GM21423 (cell line): ENCODE measurements at regions not wholly inside any gene's neighbourhood (a gene's known extent, or its start where the extent isn't known, plus 50 kb on each side); places are given as distances from the start of the nearest gene placed in this dataset.
A peak's percentile ranks its signal among the peaks of the same experiment; 100 is the strongest.
"Not testable (repeated sequence)": the region's sequence is repeated elsewhere in the genome, so short reads cannot be mapped to it uniquely, and the experiment has no call there.

ENCODE experiments used
- ATAC-seq: cut with Tn5 transposase; IDR thresholded peaks from one replicate; pipeline ENCODE4 v1.9.1; 2021; ENCODE audit warnings: mild to moderate bottlenecking, moderate library complexity; ENCODE audit not compliant: unreplicated experiment

DNA sequence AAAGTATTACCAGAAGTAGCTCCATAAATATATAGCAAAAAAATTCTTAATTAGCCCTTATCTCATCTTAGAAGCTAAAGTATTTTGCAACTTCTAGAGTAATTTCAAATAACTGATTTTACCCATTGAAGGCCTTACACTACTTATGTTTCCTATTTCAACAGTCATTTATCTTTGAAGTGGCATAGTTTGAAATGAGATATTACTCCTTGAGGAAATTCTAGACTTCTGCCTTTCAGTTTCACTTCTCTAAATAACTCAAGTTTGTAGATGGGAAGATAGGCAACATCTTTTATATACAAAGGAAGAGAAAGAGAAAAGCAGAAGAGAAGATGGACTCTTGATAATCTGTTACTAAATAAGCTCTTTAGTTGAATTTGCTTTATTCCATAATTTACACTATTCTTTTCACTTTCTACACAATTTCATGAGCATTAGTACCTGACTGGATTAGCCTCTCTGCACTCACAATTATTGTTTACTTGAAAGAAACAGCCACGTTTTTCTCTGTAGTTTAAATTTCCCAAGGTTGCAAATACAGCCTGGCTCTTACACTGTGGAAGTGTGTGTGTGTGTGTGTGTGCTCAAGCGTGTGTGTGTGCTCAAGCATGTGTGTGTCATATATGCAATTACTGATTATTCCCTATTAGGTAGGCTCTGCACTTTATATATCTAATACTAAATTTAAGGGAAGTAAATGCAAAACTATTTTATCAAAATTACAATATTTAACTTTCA is 60.6 kb upstream of the EMB start:
- ATAC-seq, result peak; percentile 97

DNA sequence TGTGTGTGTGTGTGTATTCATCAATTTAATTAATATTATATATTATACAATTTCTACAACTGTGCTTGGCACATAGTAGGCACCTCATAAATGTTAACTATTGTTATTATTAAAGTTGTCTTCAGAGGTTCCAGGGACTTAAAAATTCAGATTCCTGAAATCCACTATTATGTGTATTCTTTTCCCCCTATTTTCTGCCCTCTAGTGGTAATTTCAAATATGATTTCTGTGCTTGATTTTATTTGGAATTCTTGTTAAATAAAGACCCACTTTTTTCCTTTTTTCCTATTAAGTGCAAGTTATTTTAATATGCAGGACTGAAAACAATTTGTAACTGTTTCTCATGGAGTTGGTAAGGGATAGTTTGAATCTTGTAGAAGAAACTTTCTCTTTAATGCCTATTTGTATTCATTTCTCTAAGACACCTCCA is 72.0 kb upstream of the EMB start:
- ATAC-seq, result not testable (repeated sequence)

GRCh38 chr5:50521060-50521459 is 80.0 kb upstream of the EMB start:
- ATAC-seq, result not testable (repeated sequence)

DNA sequence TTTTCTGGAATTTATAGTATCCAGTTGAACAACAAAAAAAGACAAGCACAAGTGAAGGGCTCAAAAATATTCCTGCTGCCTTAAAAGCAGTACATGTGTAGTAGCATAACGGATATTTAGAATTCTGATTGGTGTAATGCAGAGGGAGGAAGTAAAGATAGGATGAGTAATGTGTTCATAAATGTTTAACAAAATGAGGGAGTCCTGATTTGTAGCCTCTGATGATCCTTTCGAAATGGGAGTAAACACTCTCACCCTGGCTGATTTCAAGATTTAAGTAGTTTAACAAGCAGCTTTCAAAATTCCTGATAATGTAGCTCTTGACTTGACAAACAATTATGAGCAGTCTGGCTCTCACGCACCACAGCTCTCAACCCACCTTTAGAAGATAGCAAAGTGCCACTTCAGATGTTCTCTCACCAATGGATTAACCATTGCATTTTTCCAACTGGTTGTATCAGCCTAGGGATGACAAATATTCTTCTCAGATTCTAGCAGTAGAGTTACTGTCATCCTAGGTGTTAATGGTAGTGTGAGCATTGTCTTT is 86.5 kb upstream of the EMB start:
- not testable (repeated sequence) for ATAC-seq

DNA sequence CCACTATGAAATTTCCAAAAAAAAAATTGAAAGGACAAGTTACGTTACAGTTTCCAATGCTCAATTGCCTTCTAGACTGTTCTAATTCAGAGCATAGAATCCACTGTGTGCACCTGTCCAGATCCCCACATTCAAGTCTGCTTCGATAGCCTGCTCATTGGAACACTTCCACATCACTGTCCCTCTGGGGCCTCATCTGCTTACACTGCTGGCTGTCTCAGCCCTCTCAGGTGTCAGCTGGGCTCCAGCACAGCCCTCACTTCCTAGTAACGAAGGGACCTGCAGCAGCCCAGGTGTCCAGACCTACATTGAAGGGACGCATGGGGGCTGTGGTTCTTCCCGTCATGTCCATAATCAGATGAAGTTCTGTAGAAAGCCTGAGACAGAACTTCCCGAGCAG is 94.3 kb upstream of the EMB start:
- no peak for ATAC-seq

- ATAC-seq, result not testable (repeated sequence)
Measured at GRCh38 chr5:50537534-50537933, 96.4 kb upstream of the EMB start.

- peak; percentile 96 for ATAC-seq
Measured at GRCh38 chr5:50547303-50547702, 106.2 kb upstream of the EMB start.

DNA sequence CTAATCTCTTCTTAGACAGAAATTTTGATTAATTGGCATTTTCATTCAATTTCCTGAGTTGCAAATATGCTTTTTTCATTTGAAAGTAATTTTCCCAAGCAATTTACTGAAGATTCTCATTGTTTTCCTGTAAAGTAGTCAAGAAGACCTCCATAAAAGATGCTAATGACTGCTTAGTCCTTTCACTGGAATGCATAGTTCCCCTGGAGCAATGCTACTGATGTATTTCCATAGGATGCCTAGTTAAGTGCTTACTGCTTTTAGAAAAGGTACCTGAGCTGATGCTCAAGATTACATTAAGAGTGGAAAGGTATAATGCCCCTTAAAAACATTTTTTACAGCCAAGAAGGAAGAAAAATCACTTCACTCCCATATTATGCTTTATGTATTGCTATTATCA is 109.2 kb upstream of the EMB start:
- ATAC-seq, result no peak

- no peak for ATAC-seq
Measured at GRCh38 chr5:50550993-50551392, 109.9 kb upstream of the EMB start.

DNA sequence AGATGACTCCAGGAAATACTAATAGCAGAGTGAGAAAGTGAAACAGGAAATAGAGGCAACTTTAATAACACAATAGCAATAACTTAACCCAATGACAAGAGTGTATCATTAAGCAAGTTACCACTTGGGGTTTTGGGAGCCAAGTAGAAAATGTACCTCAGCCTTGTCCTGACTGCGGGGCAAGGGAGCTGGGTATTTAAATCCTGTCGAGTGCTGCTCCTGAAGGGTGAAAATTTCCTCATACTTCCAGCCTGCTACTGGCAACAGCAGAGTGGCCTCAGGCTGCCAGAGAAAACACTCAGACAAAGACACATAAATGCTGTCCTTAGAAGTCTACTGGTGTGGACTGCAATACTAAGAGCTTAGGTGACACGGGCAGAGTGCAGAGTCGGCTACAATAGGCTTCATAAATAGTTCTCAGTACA is 112.5 kb upstream of the EMB start:
- ATAC-seq, result no peak

- ATAC-seq, result not testable (repeated sequence)
Measured at GRCh38 chr5:50558640-50559039, 107.8 kb upstream of the PARP8 start.

GRCh38 chr5:50559955-50560354 is 106.5 kb upstream of the PARP8 start:
- ATAC-seq, result no peak

DNA sequence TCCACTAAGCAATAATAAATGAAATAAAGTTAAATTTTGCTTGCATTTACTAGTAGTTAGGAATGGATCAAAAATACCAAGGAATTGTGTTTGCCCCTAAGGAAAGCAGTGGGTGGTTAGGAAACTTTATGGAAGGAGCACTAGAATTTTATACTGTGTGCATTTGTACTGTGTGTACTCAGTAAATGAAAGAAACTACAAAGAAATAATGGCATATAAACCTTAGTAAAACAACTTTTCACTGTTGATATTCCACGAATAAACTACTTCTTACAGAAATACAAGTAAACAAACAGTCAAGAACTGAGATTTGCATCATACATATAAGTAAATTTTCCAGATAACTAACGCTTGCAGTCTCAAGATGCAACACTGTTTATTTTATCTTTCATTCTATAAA is 103.7 kb upstream of the PARP8 start:
- no peak for ATAC-seq

DNA sequence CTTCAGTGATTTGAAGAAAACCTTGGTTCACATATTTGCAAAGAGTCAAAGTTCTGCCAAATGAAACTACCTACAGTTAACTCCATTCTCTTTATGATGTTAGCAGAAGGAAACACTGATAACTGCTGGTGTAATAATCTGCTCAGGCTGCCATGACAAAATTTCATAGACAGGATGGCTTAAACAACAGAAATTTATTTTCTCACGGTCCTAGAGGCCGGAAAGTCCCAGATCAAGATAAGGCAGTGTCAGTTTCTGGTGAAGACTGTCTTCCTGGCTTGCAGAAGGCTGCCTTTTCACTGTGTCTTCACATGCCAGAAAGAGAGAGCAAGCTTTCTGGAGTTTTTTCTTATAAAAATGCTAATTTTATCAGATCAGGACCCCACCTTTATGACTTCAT is 102.4 kb upstream of the PARP8 start:
- ATAC-seq, result peak; percentile 88

DNA sequence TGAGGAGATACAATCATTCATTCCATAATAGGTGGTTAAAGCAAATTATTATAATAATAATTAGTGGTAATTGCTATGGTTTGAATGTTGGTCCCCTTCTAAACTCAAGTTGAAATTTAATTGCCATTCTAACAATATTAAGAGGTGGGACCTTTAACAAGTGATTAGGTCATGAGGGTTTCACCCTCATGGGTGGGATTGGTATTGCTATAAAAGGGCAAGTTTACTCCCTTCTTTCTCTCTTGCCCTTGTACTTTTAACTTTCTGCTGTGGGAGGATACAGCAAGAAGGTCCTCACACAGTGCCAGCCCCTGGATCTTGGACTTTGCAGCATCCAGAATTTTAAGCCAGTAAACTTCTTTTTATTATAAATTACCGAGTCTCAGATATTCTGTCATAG is 101.9 kb upstream of the PARP8 start:
- peak; percentile 38 for ATAC-seq

DNA sequence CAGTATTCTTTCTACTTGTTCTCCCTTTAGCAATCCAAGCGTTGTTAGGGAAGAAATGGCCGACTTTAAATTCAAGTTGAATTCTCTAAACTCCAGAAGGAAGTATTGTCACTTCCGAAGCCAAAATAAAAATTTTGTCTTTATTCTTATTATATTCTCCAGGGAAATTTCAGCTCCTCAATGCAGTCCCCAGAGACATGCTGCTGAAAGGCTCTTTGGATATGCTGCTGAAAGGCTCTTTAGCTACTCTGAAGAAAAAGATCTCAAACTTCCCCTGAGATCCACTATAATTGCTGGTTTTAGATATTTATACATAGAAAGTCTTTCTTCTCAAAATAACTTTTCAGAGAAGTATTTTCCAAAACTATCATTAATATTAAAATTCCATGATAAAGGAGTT is 92.3 kb upstream of the PARP8 start:
- no peak for ATAC-seq

GRCh38 chr5:50575740-50576139 is 90.7 kb upstream of the PARP8 start:
- no peak for ATAC-seq

DNA sequence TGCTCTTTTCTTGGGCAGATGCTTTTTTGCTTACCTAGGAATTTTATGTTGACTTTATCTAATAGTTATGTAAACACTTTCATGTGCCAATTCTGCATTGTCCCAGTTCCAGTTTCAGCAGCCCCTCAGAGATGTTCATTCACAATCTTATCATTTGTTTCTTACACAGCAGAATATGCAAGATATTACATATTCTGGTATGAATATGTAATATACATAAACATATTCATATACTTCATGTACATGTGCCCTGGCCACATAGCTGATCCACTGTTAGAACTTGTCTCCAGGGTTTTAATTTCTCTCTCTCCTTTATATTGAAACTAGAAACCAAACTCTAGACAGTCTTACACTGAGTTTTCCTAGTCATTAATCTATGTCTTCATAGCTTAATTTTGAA is 90.2 kb upstream of the PARP8 start:
- ATAC-seq, result no peak

DNA sequence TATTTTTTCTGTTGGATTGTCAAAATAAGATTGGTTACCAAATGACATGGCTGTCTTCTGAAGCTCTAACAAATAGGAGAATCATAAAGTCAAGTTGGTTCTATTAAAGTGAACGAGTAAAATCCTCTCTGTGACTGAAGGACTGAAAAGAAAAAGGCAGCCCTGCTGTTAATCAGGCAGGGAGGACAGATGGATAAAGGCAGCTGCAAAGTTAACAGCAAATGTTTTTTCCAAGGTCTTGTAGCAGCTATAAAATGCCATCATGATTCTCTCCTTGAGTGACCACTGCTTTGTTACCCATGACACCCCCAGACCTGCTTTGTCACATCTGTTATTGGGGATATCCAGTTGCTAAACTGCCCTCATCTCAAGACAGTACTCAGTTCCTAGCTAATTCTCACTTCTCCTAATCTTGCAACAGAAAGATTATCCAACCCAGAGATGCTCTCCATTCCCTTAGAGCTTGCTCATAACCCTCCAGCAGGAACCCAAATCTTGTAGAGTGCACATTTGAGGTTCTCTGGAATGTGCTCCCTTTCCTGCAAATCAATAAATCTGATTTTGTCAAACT is 89.7 kb upstream of the PARP8 start:
- no peak for ATAC-seq

- no peak for ATAC-seq
Measured at GRCh38 chr5:50580506-50580905, 85.9 kb upstream of the PARP8 start.

DNA sequence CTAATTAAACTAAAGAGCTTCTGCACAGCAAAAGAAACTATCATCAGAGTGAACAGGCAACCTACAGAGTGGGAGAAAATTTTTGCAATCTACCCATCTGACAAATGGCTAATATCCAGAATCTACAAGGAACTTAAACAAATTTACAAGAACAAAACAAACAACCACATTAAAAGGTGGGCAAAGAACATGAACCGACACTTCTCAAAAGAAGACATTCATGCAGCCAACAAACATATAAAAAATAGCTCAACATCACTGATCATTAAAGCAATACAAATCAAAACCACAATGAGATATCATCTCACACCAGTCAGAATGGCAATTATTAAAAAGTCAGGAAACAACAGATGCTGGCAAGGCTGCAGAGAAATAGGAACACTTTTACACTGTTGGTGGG is 84.6 kb upstream of the PARP8 start:
- ATAC-seq, result not testable (repeated sequence)

GRCh38 chr5:50582699-50583098 is 83.7 kb upstream of the PARP8 start:
- no peak for ATAC-seq
